Activated CD4-positive, alpha-beta memory T cell treated with anti-CD3 and anti-CD28 coated beads, Interleukin-2, amount 10 ng/mL, durations not matched to agents 7 days and 5 days (primary cell): ENCODE measurements at regions not wholly inside any gene's neighbourhood (a gene's known extent, or its start where the extent isn't known, plus 50 kb on each side); places are given as distances from the start of the nearest gene placed in this dataset.

Experiments used
- CTCF ChIA-PET: fragments of 350-600 bp; sonication (Branson Sonifier 250); formaldehyde crosslinking; loops from one replicate; lab custom pipeline; 2021; ENCODE audit warnings: antibody characterized with exemption, inconsistent platforms; lab: Charles Lee
- POLR2A ChIA-PET: fragments of 350-600 bp; sonication (Branson Sonifier 250); formaldehyde crosslinking; loops from one replicate; lab custom pipeline; 2021; ENCODE audit warnings: antibody characterized with exemption; lab: Charles Lee
- DNase-seq: peaks from one replicate; pipeline ENCODE4 v3.0.0-alpha.2; 2020
- H3K27ac Mint-ChIP-seq: one replicate; pipeline ENCODE4 v1.8.0; 2021; ENCODE audit warnings: mild to moderate bottlenecking, mixed read lengths
- H3K27me3 Mint-ChIP-seq: one replicate; pipeline ENCODE4 v1.8.0; 2021; ENCODE audit warnings: mixed read lengths
- H3K36me3 Mint-ChIP-seq: one replicate; pipeline ENCODE4 v1.8.0; 2021; ENCODE audit warnings: low read depth, mixed read lengths
- H3K4me1 Mint-ChIP-seq: one replicate; pipeline ENCODE4 v1.8.0; 2021; ENCODE audit warnings: mixed read lengths
- H3K4me3 Mint-ChIP-seq: one replicate; pipeline ENCODE4 v1.8.0; 2021; ENCODE audit warnings: mild to moderate bottlenecking, mixed read lengths
- H3K9me3 Mint-ChIP-seq: one replicate; pipeline ENCODE4 v1.8.0; 2021; ENCODE audit warnings: mixed read lengths

DNA sequence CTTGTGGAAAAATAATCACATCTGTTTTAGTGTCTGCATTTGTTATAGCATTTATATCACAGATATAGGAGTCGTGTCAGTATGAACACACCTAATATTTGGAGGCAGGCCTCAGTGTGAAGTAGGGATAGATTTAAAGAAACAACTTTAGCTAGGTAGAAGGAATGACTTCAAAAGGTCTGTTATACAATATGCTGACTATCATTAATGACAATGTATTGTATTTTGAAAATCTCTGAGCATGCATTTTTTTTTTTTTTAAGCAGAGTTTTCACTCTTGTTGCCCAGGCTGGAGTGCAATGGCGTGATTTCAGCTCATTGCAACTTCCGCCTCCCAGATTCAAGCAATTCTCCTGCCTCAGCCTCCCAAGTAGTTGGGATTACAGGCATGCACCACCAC is 248.3 kb downstream of the EN1 start:
- Mint-ChIP-seq H3K27ac (no peak overlapping the region), H3K4me1 (no peaks in the 10 kb centered on the region), H3K9me3 (peaks cover 2% of the 10 kb centered on the region), H3K4me3 (no peak overlapping the region), H3K36me3 (no peaks in the 10 kb centered on the region), H3K27me3 (no peaks in the 10 kb centered on the region)
- POLR2A ChIA-PET: no interaction called here
- DNase-seq: no peak
- CTCF ChIA-PET: no interaction called here

DNA sequence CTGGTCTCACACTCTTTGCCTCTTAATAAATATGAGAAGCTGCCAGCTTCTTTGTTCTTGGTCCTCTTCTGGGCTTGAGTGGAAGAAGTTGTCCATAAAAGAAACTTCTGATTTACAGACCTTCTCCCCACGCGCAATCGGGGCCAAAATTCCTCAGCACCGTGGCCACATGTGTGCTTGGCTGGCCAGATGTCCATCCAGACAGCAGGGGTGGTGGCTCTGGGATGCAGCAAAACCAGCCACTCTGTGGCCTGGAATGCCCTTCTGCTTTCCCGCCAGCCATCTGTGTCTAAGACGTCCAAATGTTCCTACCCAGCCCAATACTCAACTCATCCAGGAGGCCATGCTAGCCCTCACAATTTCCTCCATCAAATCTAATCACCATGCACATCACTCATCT is 250.8 kb downstream of the EN1 start:
- Mint-ChIP-seq H3K36me3 (no peaks in the 10 kb centered on the region), H3K4me3 (no peak overlapping the region)
- CTCF ChIA-PET: no interaction called here

DNA sequence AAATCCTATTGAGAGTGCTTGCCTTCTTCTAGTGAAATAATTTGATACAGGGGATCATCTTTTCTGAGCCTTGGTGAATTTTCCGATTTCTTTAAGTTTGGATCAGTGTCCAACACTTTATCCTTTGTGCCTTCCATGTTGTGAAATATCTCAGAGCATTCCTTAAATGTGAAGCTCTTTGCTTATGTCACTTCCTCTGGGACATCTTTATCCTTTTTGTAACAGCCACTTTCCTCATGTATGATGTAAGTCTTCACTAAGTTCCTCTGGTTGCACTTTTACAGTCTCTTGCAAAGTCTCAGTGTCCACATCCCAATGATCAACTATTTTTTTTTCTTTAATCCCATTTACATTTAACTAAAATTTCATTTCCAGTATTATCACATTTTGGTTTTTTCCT is 254.2 kb downstream of the EN1 start:
- Mint-ChIP-seq H3K36me3 (no peaks in the 10 kb centered on the region), H3K27me3 (no peaks in the 10 kb centered on the region), H3K4me1 (no peaks in the 10 kb centered on the region), H3K27ac (no peak overlapping the region), H3K4me3 (no peak overlapping the region), H3K9me3 (peaks cover 2% of the 10 kb centered on the region)
- POLR2A ChIA-PET: no interaction called here
- CTCF ChIA-PET: no interaction called here
- no peak for DNase-seq

More for the DNA sequence above, 250.8 kb downstream of the EN1 start:
- DNase-seq: no peak
- Mint-ChIP-seq H3K27me3 (no peaks in the 10 kb centered on the region), H3K27ac (no peak overlapping the region), H3K4me1 (no peaks in the 10 kb centered on the region), H3K9me3 (peaks cover 2% of the 10 kb centered on the region)
- POLR2A ChIA-PET: no interaction called here

DNA sequence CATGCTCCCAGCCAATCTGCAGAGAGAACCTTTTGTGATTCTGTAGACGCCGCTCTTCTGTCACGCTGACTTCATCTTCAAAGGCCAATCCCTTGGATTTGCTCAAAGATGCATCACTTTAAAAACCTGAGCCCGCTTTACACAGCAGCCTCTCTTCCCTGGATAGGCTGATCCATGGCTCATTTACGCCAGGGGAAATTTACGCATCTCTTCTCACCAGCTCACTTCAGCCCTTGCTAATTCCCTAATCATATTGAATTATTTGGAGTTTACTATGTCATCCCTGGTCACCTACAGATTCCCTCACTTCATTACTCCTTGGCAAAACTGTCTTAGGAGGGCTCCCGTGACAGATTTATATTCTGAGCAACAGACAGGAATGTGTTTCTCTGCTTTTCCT is 256.2 kb downstream of the EN1 start:
- Mint-ChIP-seq H3K36me3 (no peaks in the 10 kb centered on the region), H3K9me3 (no peaks in the 10 kb centered on the region), H3K27ac (no peak overlapping the region), H3K27me3 (no peaks in the 10 kb centered on the region), H3K4me3 (no peak overlapping the region), H3K4me1 (no peaks in the 10 kb centered on the region)
- no peak for DNase-seq
- ChIA-PET POLR2A (no interaction called here), CTCF (no interaction called here)

DNA sequence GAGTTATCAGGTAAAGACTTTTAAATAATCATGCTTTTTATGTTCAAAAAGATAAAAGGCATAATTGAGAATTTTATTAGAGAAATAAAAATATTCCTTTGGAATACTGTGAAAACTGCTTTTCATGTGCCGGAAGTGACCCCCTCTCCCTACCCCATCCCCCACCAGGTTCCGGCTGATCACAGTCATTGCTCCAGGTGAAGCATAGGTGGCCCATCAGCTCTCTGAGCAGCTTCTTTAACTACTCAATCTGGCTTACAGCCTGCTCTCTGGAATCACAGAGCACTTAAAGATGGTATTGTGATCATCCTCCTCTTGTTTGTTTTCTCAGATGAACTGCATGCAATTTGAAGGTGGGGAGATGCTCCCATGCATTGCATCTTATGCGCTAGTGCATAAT is 257.7 kb downstream of the EN1 start:
- H3K27ac Mint-ChIP-seq: no peak overlapping the region
- ChIA-PET POLR2A (no interaction called here), CTCF (no interaction called here)
- H3K27me3 Mint-ChIP-seq: no peaks in the 10 kb centered on the region
- H3K36me3 Mint-ChIP-seq: no peaks in the 10 kb centered on the region
- DNase-seq: no peak
- no peaks in the 10 kb centered on the region for H3K4me1 Mint-ChIP-seq
- no peak overlapping the region for H3K4me3 Mint-ChIP-seq
- no peaks in the 10 kb centered on the region for H3K9me3 Mint-ChIP-seq

DNA sequence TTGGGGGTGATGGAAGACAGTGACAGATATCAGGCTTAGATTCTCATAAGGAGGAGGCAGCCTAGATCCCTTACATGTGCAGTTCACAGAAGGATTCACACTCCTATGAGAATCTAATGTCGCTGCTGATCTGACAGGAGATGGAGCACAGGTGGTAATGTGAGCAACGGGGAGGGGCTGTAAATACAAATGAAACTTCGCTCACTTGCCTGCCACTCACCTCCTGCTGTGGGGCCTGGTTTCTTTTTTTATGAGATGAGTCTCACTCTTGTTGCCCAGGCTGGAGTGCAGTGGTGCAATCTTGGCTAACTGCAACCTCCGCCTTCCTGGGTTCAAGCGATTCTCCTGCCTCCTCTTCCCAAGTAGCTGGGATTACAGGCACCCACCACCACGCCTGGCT is 258.6 kb downstream of the EN1 start:
- no peak overlapping the region for H3K4me3 Mint-ChIP-seq

DNA sequence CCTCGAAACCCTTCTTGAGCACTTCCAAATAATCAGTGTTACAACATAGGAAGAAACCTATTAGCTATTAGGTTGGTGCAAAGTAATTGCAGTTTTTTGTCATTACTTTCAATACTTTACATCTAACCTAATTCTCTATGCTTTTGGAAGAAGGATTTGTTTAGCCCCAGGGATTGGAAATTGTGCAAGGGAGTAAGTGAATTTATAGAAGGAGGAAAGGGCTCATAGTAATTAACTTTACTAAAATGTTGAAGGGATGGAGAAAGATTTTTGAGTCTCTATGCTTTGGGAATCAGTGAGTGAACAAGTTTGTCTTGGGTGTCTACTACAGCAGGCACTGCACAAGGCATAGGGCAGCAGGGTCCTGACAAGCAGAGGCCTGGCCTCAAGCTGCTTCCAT is 261.1 kb downstream of the EN1 start:
- H3K27me3 Mint-ChIP-seq: no peaks in the 10 kb centered on the region
- ChIA-PET POLR2A (no interaction called here), CTCF (no interaction called here)
- no peak for DNase-seq
- no peaks in the 10 kb centered on the region for H3K4me1 Mint-ChIP-seq
- H3K27ac Mint-ChIP-seq: no peak overlapping the region
- H3K4me3 Mint-ChIP-seq: no peak overlapping the region
- H3K9me3 Mint-ChIP-seq: no peaks in the 10 kb centered on the region
- H3K36me3 Mint-ChIP-seq: no peaks in the 10 kb centered on the region

More for the DNA sequence above, 258.6 kb downstream of the EN1 start:
- CTCF ChIA-PET: no interaction called here
- Mint-ChIP-seq H3K36me3 (no peaks in the 10 kb centered on the region), H3K27me3 (no peaks in the 10 kb centered on the region), H3K9me3 (no peaks in the 10 kb centered on the region), H3K4me1 (no peaks in the 10 kb centered on the region), H3K27ac (no peak overlapping the region)
- POLR2A ChIA-PET: no interaction called here
- no peak for DNase-seq

DNA sequence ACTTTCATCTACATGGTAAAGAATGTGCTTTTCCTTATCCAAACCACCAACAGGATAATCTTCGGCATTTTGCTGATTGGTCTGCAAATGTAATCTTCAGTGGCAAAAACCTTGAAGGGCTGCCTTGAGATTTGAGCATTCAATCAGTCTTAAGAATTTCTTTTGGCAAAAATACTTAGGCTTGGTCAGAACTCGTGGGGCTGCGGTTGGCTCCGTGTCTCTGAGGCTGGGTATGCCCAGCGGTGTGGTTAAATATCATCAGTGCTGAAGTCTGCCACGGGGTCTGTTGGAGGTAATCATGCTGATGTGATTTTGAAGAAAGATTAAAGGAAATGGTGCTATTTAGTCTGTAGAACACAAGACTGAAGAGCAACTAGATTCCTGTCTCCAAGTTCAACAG is 262.6 kb downstream of the EN1 start:
- Mint-ChIP-seq H3K9me3 (no peaks in the 10 kb centered on the region), H3K36me3 (no peaks in the 10 kb centered on the region), H3K27me3 (no peaks in the 10 kb centered on the region), H3K27ac (no peak overlapping the region), H3K4me3 (no peak overlapping the region), H3K4me1 (no peaks in the 10 kb centered on the region)
- POLR2A ChIA-PET: no interaction called here
- DNase-seq: no peak
- CTCF ChIA-PET: no interaction called here

DNA sequence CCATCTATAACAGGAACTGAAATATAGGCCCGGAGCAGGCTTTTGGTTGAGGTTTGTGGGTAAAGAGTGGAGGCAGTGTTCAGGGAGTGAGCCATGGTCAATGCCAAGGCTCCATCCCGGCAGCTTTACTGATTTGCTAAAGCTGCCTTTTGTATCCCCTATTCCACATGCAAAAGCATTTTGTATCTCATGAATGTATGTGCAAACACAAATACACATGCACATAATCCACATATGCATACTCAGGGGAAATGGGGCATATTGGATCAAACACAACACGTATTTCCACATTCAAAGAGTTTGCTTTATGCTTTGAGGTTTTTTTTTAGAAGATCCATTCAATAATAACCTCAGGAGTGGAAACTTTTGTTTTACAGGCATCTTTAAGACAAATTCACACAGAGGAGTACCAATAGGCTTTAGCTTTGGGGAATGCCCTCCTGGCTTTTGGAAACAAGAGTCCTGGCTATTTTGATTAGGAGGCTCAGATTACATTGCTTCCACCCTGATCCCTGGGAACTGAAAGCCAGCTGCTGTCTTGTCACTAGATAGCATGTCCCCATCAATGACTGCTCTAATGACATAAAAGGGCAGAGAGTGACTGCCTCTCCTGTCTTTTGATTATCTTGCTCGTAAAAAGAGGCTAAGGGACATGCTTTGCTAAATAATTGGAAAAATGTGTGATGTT is 263.2 kb downstream of the EN1 start:
- Mint-ChIP-seq H3K27ac (no peak overlapping the region), H3K9me3 (no peaks in the 10 kb centered on the region), H3K4me3 (no peak overlapping the region), H3K4me1 (no peaks in the 10 kb centered on the region), H3K36me3 (no peaks in the 10 kb centered on the region), H3K27me3 (no peaks in the 10 kb centered on the region)
- POLR2A ChIA-PET: no interaction called here
- DNase-seq: no peak
- CTCF ChIA-PET: no interaction called here

DNA sequence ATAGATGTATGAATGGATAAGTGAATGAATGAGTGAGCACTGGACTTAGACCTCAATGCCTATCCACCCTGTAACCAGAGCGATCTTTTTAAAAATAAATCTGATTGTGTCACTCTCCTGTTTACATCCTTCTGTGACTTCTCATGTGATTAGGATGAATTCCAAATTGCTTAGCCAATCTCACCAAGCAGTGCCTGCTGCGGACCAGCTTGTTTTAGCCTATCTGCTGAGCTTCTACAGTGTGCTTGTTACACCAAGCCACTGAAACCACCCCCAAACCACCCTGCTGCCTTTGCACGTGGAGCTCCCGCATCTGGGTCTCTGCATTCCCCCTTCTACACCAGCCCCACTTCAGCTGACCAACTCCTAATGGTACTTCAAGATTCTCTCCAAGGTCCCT is 265.4 kb downstream of the EN1 start:
- CTCF ChIA-PET: no interaction called here
- no peak for DNase-seq
- Mint-ChIP-seq H3K4me1 (no peaks in the 10 kb centered on the region), H3K4me3 (no peak overlapping the region), H3K36me3 (no peaks in the 10 kb centered on the region), H3K27ac (no peak overlapping the region), H3K27me3 (peaks cover 1% of the 10 kb centered on the region), H3K9me3 (no peaks in the 10 kb centered on the region)
- POLR2A ChIA-PET: no interaction called here

DNA sequence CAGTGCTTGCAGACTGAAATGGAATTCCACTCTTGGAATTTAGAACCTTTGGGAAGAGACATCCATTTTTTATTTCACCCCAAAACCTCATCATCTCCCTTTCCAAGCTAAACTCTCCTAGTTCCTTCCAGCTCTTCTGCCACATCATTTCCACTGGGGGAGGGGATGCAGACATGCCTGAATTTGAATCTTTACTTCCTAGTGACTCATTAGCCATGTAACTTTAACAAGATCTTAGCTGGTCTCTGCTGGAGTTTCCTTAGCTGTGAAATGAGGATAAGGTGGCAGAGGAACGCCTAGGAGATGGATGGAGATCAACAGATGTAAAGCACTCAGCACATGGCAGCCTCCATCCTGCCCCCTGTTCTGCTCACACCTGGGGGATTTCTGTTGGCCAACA is 266.8 kb downstream of the EN1 start:
- H3K9me3 Mint-ChIP-seq: no peaks in the 10 kb centered on the region
- CTCF ChIA-PET: no interaction called here
- DNase-seq: no peak
- H3K27me3 Mint-ChIP-seq: peaks cover 1% of the 10 kb centered on the region
- H3K36me3 Mint-ChIP-seq: no peaks in the 10 kb centered on the region
- POLR2A ChIA-PET: no interaction called here
- H3K27ac Mint-ChIP-seq: no peak overlapping the region
- no peak overlapping the region for H3K4me3 Mint-ChIP-seq
- no peaks in the 10 kb centered on the region for H3K4me1 Mint-ChIP-seq

DNA sequence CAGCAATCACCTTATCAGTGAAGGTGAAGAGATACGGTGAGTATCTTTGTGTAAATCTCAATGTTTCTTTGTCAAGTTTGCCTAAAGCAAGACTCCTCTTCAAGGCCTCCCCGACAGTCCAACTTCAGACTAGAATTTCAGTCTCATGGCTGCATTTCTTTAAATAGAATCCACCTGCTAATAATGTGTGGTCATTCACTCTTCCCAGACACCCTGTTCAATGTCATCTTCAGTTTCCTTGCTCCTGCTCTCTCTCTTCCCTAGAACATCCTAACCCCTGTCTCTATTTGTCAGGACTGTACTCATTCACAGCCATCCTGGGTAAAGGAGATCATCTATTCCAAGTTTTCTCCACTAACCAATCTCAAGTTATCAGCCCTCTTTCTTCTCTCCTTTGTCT is 267.3 kb downstream of the EN1 start:
- Mint-ChIP-seq H3K27ac (no peak overlapping the region), H3K36me3 (no peaks in the 10 kb centered on the region), H3K4me3 (no peak overlapping the region), H3K27me3 (peaks cover 1% of the 10 kb centered on the region), H3K9me3 (no peaks in the 10 kb centered on the region), H3K4me1 (no peaks in the 10 kb centered on the region)
- ChIA-PET CTCF (no interaction called here), POLR2A (no interaction called here)
- no peak for DNase-seq

DNA sequence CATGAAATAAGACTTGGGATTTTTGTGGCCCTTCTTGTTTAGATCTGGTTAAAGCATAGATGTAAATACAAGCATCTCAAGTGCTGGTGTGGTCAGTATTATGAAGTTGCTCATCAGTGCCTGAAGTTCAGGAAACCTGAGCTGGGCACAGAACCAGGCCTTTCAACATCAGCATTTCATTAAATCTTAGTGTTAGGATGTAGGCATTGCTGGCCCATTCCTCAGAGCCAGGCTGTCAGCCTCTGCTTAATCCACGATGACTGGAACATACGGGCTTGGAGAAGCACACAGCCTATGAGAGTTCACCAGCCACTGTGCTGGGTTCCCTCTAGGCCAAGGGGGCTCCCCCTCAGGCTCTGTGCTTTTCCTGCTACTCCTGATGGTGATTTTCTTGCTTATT is 270.2 kb downstream of the EN1 start:
- Mint-ChIP-seq H3K36me3 (no peaks in the 10 kb centered on the region), H3K27me3 (peaks cover 1% of the 10 kb centered on the region), H3K4me1 (no peaks in the 10 kb centered on the region), H3K4me3 (no peak overlapping the region), H3K27ac (no peak overlapping the region), H3K9me3 (no peaks in the 10 kb centered on the region)
- no peak for DNase-seq
- POLR2A ChIA-PET: no interaction called here
- CTCF ChIA-PET: no interaction called here

DNA sequence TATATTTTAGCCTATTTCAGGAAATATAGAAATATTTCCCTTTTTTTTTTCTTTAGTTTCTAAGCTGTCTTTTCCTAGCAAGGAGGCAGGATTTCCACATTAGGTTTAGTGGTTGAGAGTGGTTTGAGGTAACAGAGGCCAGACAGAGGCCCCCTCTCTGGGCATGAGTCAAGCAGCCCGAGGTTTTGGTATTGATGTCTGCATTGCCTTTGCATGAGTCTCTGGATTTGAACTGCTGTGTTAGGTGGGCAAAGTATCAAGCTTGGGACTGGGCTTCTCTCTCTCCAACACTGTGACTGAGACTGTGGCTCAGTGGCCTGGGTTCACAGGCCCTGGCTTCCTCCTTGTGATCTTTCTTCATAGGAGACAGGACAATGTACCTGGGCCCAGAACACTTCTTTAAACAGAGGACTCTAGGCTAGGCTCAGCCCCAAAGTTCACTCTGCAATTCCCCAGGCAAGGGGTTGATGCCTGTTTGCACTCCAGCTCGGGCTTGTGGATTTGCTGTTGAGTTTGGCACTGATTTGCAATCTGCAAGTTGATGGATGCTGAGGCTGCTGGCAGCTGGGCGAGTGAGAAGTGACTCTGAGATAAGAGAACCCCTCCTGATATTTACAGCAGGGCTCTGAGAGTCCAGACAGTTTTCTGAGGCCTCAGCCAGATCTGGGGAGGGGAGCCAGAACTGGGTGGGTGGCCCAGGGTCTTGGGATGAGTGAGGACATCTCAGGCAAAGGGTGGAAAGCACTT is 271.2 kb downstream of the EN1 start:
- H3K4me1 Mint-ChIP-seq: no peaks in the 10 kb centered on the region
- H3K9me3 Mint-ChIP-seq: no peaks in the 10 kb centered on the region
- CTCF ChIA-PET: no interaction called here
- POLR2A ChIA-PET: no interaction called here
- no peak overlapping the region for H3K27ac Mint-ChIP-seq
- H3K36me3 Mint-ChIP-seq: no peaks in the 10 kb centered on the region
- DNase-seq: no peak
- peaks cover 1% of the 10 kb centered on the region for H3K27me3 Mint-ChIP-seq
- H3K4me3 Mint-ChIP-seq: no peak overlapping the region
